Smooth muscle cell (in vitro differentiated cells): ENCODE measurements at regions not wholly inside any gene's neighbourhood (a gene's known extent, or its start where the extent isn't known, plus 50 kb on each side); places are given as distances from the start of the nearest gene placed in this dataset.

Source experiments
- DNase-seq: peaks from one replicate; lab custom pipeline; 2025; ENCODE audit not compliant: unreplicated experiment; lab: John Stamatoyannopoulos, UW
- H2AFZ ChIP-seq: fragments of 200-600 bp; sonication (generic); 2 replicates; pipeline ENCODE4 v1.6.0; 2016; ENCODE audit warnings: antibody characterized with exemption, low read depth, mild to moderate bottlenecking
- H3F3A ChIP-seq: fragments of 200-600 bp; sonication (generic); 2 replicates; pipeline ENCODE4 v1.6.0; 2017; ENCODE audit warnings: antibody characterized with exemption, low read depth
- H3K27ac ChIP-seq: fragments of 200-600 bp; sonication (generic); 2 replicates; pipeline ENCODE4 v1.5.1; 2016; ENCODE audit warnings: low read depth, mild to moderate bottlenecking
- H3K27me3 ChIP-seq: fragments of 200-600 bp; sonication (generic); 2 replicates; pipeline ENCODE4 v1.6.1; 2016; ENCODE audit warnings: low read depth, mild to moderate bottlenecking
- H3K36me3 ChIP-seq: fragments of 200-600 bp; sonication (generic); 2 replicates; pipeline ENCODE4 v1.5.1; 2016; ENCODE audit warnings: low read depth
- H3K4me1 ChIP-seq: fragments of 200-600 bp; sonication (generic); 2 replicates; pipeline ENCODE4 v1.5.1; 2016; ENCODE audit warnings: low read depth
- H3K4me2 ChIP-seq: fragments of 200-600 bp; sonication (generic); 2 replicates; pipeline ENCODE4 v1.6.0; 2016; ENCODE audit warnings: mild to moderate bottlenecking
- H3K4me3 ChIP-seq: fragments of 200-600 bp; sonication (generic); 2 replicates; pipeline ENCODE4 v1.5.1; 2016; ENCODE audit warnings: mild to moderate bottlenecking
- H3K79me2 ChIP-seq: fragments of 200-600 bp; sonication (generic); 2 replicates; pipeline ENCODE4 v1.6.0; 2016; ENCODE audit warnings: low read depth, mild to moderate bottlenecking
- H3K9ac ChIP-seq: fragments of 200-600 bp; sonication (generic); 2 replicates; pipeline ENCODE4 v1.6.0; 2016; ENCODE audit warnings: low read depth
- H3K9me3 ChIP-seq: fragments of 200-600 bp; sonication (generic); replicated peaks from 2 replicates; pipeline ENCODE4 v1.5.1; 2016; ENCODE audit warnings: low read depth
- H4K20me1 ChIP-seq: fragments of 200-600 bp; sonication (generic); 2 replicates; pipeline ENCODE4 v1.6.0; 2016; ENCODE audit warnings: low read depth
- whole genome bisulfite sequencing: methylation state at CpG from one replicate; pipeline ENCODE4 v1.1.7; 2016; ENCODE audit warnings: low lambda C conversion rate; 5-methylcytosine and 5-hydroxymethylcytosine counted together
- TF ChIP-seq, protein P1 (sequence below): fragments of 200-600 bp; sonication (generic); IDR thresholded peaks from 2 replicates; pipeline ENCODE4 v1.5.1; 2017; ENCODE audit warnings: borderline replicate concordance, mild to moderate bottlenecking, antibody characterized with exemption; ENCODE audit not compliant: insufficient read depth, poor library complexity, severe bottlenecking

DNA sequence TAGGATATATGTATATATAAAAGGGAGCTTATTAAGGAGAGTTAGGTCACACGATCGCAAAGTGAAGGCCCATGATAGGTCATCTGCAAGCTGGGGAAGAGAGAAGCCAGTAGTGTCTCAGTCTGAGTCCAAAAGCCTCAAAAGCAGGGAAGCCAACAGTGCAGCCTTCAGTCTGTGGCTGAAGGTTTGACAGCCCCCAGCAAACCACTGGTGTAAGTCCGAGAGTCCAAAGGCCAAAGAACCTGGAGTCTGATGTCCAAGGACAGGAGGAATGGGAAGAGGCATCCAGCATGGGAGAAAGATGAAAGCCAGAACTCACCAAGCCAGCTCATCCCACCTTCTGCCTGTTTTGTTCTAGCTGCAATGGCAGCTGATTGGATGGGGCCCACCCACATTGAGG lies 88.9 kb upstream of the TBX20 start:
- Histone ChIP-seq H4K20me1 (no peaks in the 10 kb centered on the region), H3F3A (peaks cover 16% of the 10 kb centered on the region), H2AFZ (no peak overlapping the region), H3K4me1 (no peaks in the 10 kb centered on the region), H3K27ac (no peak overlapping the region), H3K9me3 (no peaks in the 10 kb centered on the region), H3K79me2 (no peaks in the 10 kb centered on the region), H3K36me3 (no peaks in the 10 kb centered on the region), H3K4me3 (no peak overlapping the region), H3K4me2 (no peak overlapping the region), H3K9ac (no peak overlapping the region), H3K27me3 (no peaks in the 10 kb centered on the region)
- TF ChIP-seq, protein P1, sequence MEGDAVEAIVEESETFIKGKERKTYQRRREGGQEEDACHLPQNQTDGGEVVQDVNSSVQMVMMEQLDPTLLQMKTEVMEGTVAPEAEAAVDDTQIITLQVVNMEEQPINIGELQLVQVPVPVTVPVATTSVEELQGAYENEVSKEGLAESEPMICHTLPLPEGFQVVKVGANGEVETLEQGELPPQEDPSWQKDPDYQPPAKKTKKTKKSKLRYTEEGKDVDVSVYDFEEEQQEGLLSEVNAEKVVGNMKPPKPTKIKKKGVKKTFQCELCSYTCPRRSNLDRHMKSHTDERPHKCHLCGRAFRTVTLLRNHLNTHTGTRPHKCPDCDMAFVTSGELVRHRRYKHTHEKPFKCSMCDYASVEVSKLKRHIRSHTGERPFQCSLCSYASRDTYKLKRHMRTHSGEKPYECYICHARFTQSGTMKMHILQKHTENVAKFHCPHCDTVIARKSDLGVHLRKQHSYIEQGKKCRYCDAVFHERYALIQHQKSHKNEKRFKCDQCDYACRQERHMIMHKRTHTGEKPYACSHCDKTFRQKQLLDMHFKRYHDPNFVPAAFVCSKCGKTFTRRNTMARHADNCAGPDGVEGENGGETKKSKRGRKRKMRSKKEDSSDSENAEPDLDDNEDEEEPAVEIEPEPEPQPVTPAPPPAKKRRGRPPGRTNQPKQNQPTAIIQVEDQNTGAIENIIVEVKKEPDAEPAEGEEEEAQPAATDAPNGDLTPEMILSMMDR: no peak
- WGBS: 92% methylated on average over 3 of the region's 3 CpGs
- no peak for DNase-seq

DNA sequence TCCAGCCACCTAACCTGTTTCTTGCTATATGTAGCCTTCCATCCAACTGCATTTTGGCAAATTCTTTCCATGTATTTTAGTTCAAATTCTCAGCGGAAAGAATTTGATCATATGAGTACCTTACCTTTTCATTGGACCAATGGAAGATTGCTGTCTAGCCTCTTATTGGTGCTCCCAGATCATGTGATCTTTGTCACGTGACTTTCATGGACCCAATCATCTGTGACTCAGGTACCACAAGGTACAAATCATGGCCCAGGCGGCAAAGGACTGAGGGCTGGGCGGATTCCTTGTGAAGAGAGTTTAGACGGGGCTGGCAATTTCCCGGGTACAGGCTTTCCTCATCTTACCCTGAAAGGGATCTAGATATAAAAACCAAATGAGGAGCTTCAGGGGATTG lies 85.9 kb upstream of the TBX20 start:
- H3K4me3 ChIP-seq: no peak overlapping the region
- no peaks in the 10 kb centered on the region for H4K20me1 ChIP-seq
- H3K9ac ChIP-seq: no peak overlapping the region
- H3F3A ChIP-seq: peaks cover 13% of the 10 kb centered on the region
- DNase-seq: no peak
- no peak overlapping the region for H2AFZ ChIP-seq
- no peak overlapping the region for H3K4me2 ChIP-seq
- peaks cover 6% of the 10 kb centered on the region for H3K4me1 ChIP-seq
- H3K36me3 ChIP-seq: no peaks in the 10 kb centered on the region
- H3K9me3 ChIP-seq: no peaks in the 10 kb centered on the region
- H3K27ac ChIP-seq: no peak overlapping the region
- 75% methylated on average over 6 of the region's 6 CpGs for WGBS
- TF ChIP-seq, protein P1: no peak
- no peaks in the 10 kb centered on the region for H3K79me2 ChIP-seq
- H3K27me3 ChIP-seq: no peaks in the 10 kb centered on the region

DNA sequence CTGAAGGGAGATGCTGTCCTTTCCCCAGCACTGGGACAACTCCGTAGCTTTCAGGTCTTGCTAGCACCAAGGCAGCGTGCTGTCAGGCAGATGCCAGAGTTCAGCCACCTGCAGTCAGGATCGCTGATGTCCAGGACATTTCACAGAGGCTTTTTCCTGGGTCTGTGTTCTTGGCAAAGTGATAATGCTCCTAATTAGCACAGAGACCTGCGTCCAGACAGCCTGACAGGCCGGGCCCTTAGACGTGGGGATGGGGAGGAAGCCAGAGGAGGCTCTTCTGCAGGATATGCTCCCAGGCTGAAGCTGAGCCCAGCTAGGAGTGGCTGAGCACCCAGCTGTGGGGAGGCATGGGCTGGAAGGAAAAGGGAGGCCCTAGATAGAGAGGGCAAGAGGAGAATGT lies 82.5 kb upstream of the TBX20 start:
- no peaks in the 10 kb centered on the region for H3K27me3 ChIP-seq
- no peaks in the 10 kb centered on the region for H3K79me2 ChIP-seq
- H3K9ac ChIP-seq: no peak overlapping the region
- H2AFZ ChIP-seq: no peak overlapping the region
- DNase-seq: no peak
- H3K9me3 ChIP-seq: no peaks in the 10 kb centered on the region
- peak overlapping the region; percentile 21 for H3K27ac ChIP-seq
- no peak overlapping the region for H3K4me3 ChIP-seq
- no peaks in the 10 kb centered on the region for H3K36me3 ChIP-seq
- TF ChIP-seq, protein P1: no peak
- peaks cover 29% of the 10 kb centered on the region for H3F3A ChIP-seq
- 28% methylated on average over 6 of the region's 6 CpGs for WGBS
- H4K20me1 ChIP-seq: no peaks in the 10 kb centered on the region
- H3K4me1 ChIP-seq: peaks cover 6% of the 10 kb centered on the region
- peak overlapping the region; percentile 50 for H3K4me2 ChIP-seq

DNA sequence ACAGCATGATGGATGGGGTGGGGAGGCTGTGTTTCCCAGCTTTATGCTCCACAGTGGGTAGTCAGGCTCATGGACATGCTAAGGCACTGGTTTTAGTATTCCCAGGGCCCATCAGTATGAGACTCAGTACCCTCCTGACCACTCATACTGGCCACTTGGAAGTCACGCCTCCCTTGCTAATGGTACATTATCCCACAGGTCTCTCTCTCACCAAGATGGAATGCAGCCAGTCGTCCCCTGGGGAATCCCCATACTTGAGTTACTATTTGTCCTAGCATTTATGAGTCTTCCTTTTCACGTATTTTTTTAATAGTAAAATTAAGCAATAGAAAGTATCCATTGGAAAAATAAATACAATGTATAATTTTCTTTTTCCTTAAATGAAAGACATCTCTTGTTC lies 80.6 kb upstream of the TBX20 start:
- Histone ChIP-seq H3K9ac (no peak overlapping the region), H3K4me3 (no peak overlapping the region), H3K9me3 (no peaks in the 10 kb centered on the region), H3K4me1 (peaks cover 6% of the 10 kb centered on the region), H2AFZ (no peak overlapping the region), H3K27me3 (no peaks in the 10 kb centered on the region), H3K79me2 (no peaks in the 10 kb centered on the region), H3K27ac (peak overlapping the region; percentile 43), H4K20me1 (no peaks in the 10 kb centered on the region), H3K4me2 (peak overlapping the region; percentile 33), H3K36me3 (no peaks in the 10 kb centered on the region), H3F3A (peaks cover 29% of the 10 kb centered on the region)
- TF ChIP-seq, protein P1: no peak
- 12% methylated on average over 3 of the region's 3 CpGs for WGBS
- no peak for DNase-seq
